ENCODE measurements at regions not wholly inside any gene's neighbourhood (a gene's known extent, or its start where the extent isn't known, plus 50 kb on each side); places are given as distances from the start of the nearest gene placed in this dataset.
"Not testable (repeated sequence)": the region's sequence is repeated elsewhere in the genome, so short reads cannot be mapped to it uniquely, and the experiment has no call there.

- no peak overlapping the region for H3K27ac ChIP-seq
- DNase-seq (ENCODE audit: low spot score), result no peak
- TF ChIP-seq CTCF (conservative IDR thresholded peaks at IDR 0.05; ENCODE audit: low read depth), result no peak
- ChIA-PET CTCF (no interaction called here), POLR2A (ENCODE audit: low non-redundant PET) (no interaction called here)
Measured at GRCh38 chr11:97770570-97770969, 1250.2 kb upstream of the CNTN5 start.

- CTCF ChIA-PET, result no interaction called here
- POLR2A ChIA-PET (ENCODE audit: low non-redundant PET), result no interaction called here
- no peak overlapping the region for H3K27ac ChIP-seq
- no peak for TF ChIP-seq CTCF (conservative IDR thresholded peaks at IDR 0.05; ENCODE audit: low read depth)
- no peak for DNase-seq (ENCODE audit: low spot score)
Measured at GRCh38 chr11:97772705-97773104, 1248.0 kb upstream of the CNTN5 start.

- DNase-seq (ENCODE audit: low spot score); CTCF ChIA-PET; POLR2A ChIA-PET (ENCODE audit: low non-redundant PET); H3K27ac ChIP-seq: not testable (repeated sequence)
Measured at GRCh38 chr11:97784388-97784787, 1236.4 kb upstream of the CNTN5 start.

GRCh38 chr11:97786961-97787360 is 1233.8 kb upstream of the CNTN5 start:
- TF ChIP-seq CTCF (conservative IDR thresholded peaks at IDR 0.05; ENCODE audit: low read depth), result no peak
- CTCF ChIA-PET, result no interaction called here
- H3K27ac ChIP-seq, result no peak overlapping the region
- POLR2A ChIA-PET (ENCODE audit: low non-redundant PET), result no interaction called here
- DNase-seq (ENCODE audit: low spot score), result no peak

GRCh38 chr11:97794876-97795275 is 1225.9 kb upstream of the CNTN5 start:
- ChIA-PET POLR2A (ENCODE audit: low non-redundant PET) (no interaction called here), CTCF (no interaction called here)
- no peak for TF ChIP-seq CTCF (conservative IDR thresholded peaks at IDR 0.05; ENCODE audit: low read depth)
- no peak for DNase-seq (ENCODE audit: low spot score)
- no peak overlapping the region for H3K27ac ChIP-seq

GRCh38 chr11:97800891-97801290 is 1219.9 kb upstream of the CNTN5 start:
- DNase-seq (ENCODE audit: low spot score), result no peak
- CTCF ChIA-PET, result interaction anchor here (0.7 kb wide), 1 partner anchor 881 kb away, joined by 5 read pairs; no protein-coding TSS in a partner anchor
- no peak overlapping the region for H3K27ac ChIP-seq
- no peak for TF ChIP-seq CTCF (conservative IDR thresholded peaks at IDR 0.05; ENCODE audit: low read depth)
- POLR2A ChIA-PET (ENCODE audit: low non-redundant PET), result no interaction called here

- DNase-seq (ENCODE audit: low spot score), result no peak
- ChIA-PET CTCF (no interaction called here), POLR2A (ENCODE audit: low non-redundant PET) (no interaction called here)
- no peak overlapping the region for H3K27ac ChIP-seq
- no peak for TF ChIP-seq CTCF (conservative IDR thresholded peaks at IDR 0.05; ENCODE audit: low read depth)
Measured at GRCh38 chr11:97814325-97814959, 1206.3 kb upstream of the CNTN5 start.

Data from RWPE1 (cell line).